GM12872 (cell line): ENCODE measurements at regions not wholly inside any gene's neighbourhood (a gene's known extent, or its start where the extent isn't known, plus 50 kb on each side); places are given as distances from the start of the nearest gene placed in this dataset.

ENCODE experiments used
- CTCF ChIP-seq: IDR thresholded peaks from 3 replicates; pipeline ENCODE4 v1.5.1; 2011; ENCODE audit warnings: low read depth, mild to moderate bottlenecking, low read length, moderate library complexity; ENCODE audit not compliant: insufficient read depth

DNA sequence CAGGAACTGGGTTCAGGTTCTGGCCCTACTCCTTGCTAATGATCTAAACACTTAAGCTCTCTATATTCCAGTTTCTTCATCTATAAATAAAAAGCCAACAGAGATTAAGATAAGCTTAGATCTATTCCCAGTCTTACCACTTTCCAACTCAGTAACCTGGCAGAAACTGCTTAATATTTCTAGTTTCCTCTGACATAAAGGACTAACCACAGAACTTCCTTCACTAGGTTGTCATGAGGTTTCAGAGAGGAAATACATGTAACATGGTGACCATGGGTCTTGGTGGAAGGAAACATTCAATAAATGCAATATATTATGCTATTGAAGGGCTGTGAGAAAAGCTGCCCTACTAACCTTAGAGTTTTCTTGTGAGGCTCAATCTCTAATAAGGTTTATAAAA lies 114.4 kb upstream of the PDE1A start:
- no peak for TF ChIP-seq CTCF

GRCh38 chr2:182542501-182543258 lies 115.8 kb upstream of the PDE1A start:
- no peak for TF ChIP-seq CTCF

GRCh38 chr2:182543741-182544525 lies 117.1 kb upstream of the PDE1A start:
- TF ChIP-seq CTCF, result no peak

GRCh38 chr2:182545420-182546167 lies 118.8 kb upstream of the PDE1A start:
- TF ChIP-seq CTCF, result no peak

GRCh38 chr2:182548031-182548950 lies 121.5 kb upstream of the PDE1A start:
- TF ChIP-seq CTCF, result no peak

GRCh38 chr2:182550234-182550633 lies 123.4 kb upstream of the PDE1A start:
- TF ChIP-seq CTCF, result no peak

GRCh38 chr2:182553483-182553882 lies 126.6 kb upstream of the PDE1A start:
- TF ChIP-seq CTCF, result no peak
